ENCODE measurements at regions not wholly inside any gene's neighbourhood (a gene's known extent, or its start where the extent isn't known, plus 50 kb on each side); places are given as distances from the start of the nearest gene placed in this dataset.

GRCh38 chr11:87769661-87770060 lies 405.6 kb downstream of the RAB38 start:
- TF ChIP-seq CTCF (IDR thresholded peaks at IDR 0.05 in 2 of 3, conservative IDR thresholded peaks at IDR 0.05 in 1 of 3; ENCODE audit: borderline replicate concordance in 1 of 3, insufficient read depth in 1 of 3, low read depth in 2 of 3, low read length in 2 of 3) (no peak), ZNF274 (IDR thresholded peaks at IDR 0.05; ENCODE audit: low read depth, low read length) (no peak), JUND (IDR thresholded peaks at IDR 0.05) (no peak), POLR2A (IDR thresholded peaks at IDR 0.05; ENCODE audit: borderline replicate concordance, extremely low read depth, insufficient read depth, insufficient read length) (no peak), MAX (IDR thresholded peaks at IDR 0.05) (no peak), ELF1 (IDR thresholded peaks at IDR 0.05; ENCODE audit: borderline replicate concordance, low read depth) (no peak), EZH2phosphoT487 (IDR thresholded peaks at IDR 0.05; ENCODE audit: borderline replicate concordance) (no peak), POLR2AphosphoS5 (IDR thresholded peaks at IDR 0.05; ENCODE audit: low read depth, low read length) (no peak), SRF (IDR thresholded peaks at IDR 0.05; ENCODE audit: low read depth) (no peak), EZH2 (IDR thresholded peaks at IDR 0.05) (no peak), ZBTB33 (IDR thresholded peaks at IDR 0.05; ENCODE audit: extremely low read depth, insufficient replicate concordance, low read length) (no peak), REST (IDR thresholded peaks at IDR 0.05; ENCODE audit: low read depth) (no peak)

Measured in HCT116 (cell line).